ENCODE measurements at regions not wholly inside any gene's neighbourhood (a gene's known extent, or its start where the extent isn't known, plus 50 kb on each side); places are given as distances from the start of the nearest gene placed in this dataset.
"Not testable (repeated sequence)": the region's sequence is repeated elsewhere in the genome, so short reads cannot be mapped to it uniquely, and the experiment has no call there.

- not testable (repeated sequence) for H3K27ac Mint-ChIP-seq; H3K4me1 Mint-ChIP-seq (ENCODE audit: low read depth); H3K36me3 Mint-ChIP-seq (ENCODE audit: low read depth)
These were observed 203.2 kb downstream of the SNCAIP start for GRCh38 chr5:122515210-122515609.

DNA sequence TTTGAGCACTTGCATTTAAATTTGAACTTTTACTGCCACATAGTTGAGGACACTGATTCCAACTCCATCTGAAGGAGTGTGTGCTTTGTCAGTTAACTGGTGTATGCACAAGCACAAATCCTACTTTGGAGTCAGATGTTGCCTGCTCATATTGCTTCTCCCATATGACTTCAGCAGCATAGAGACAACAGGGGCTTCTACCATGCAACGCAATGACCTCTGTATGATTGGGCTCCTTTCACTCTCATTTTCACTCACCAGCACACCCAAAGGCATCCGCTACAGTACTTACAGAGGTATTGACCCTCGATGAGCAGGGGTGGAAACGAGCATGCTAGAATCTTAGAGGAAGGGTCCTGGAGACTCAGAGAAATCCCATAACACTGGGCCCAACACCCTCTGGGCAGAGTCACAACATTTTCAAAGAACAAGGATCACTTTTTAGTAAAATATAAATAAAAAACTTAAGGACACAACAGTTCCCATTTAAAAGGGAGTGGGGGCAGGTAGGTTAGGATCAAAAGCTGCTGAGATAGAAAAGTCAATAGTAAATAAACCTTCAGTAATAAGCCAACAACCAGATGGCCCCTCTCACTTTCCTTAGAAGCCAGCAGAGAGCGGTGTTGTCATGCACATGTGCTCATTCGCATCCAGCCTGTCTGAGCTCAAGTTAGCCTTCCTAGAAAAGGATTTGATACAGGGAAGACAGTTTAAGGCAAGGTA, 203.8 kb downstream of the SNCAIP start:
- Mint-ChIP-seq H3K36me3 (ENCODE audit: low read depth) (no peaks in the 10 kb centered on the region), H3K4me1 (ENCODE audit: low read depth) (no peaks in the 10 kb centered on the region), H3K9me3 (no peaks in the 10 kb centered on the region), H3K27ac (no peak overlapping the region), H3K4me3 (no peak overlapping the region), H3K27me3 (no peaks in the 10 kb centered on the region)

More at GRCh38 chr5:122515210-122515609, 203.2 kb downstream of the SNCAIP start:
- H3K9me3 Mint-ChIP-seq, H3K27me3 Mint-ChIP-seq, H3K4me3 Mint-ChIP-seq: not testable (repeated sequence)

- no peak overlapping the region for H3K4me3 Mint-ChIP-seq
- no peaks in the 10 kb centered on the region for H3K27me3 Mint-ChIP-seq
- no peaks in the 10 kb centered on the region for H3K4me1 Mint-ChIP-seq (ENCODE audit: low read depth)
- no peak overlapping the region for H3K27ac Mint-ChIP-seq
- no peaks in the 10 kb centered on the region for H3K9me3 Mint-ChIP-seq
- no peaks in the 10 kb centered on the region for H3K36me3 Mint-ChIP-seq (ENCODE audit: low read depth)
These were observed 204.4 kb downstream of the SNCAIP start for GRCh38 chr5:122516432-122516743.

GRCh38 chr5:122517091-122517490, 205.1 kb downstream of the SNCAIP start:
- Mint-ChIP-seq H3K36me3 (ENCODE audit: low read depth) (no peaks in the 10 kb centered on the region), H3K4me1 (ENCODE audit: low read depth) (no peaks in the 10 kb centered on the region), H3K27me3 (no peaks in the 10 kb centered on the region), H3K9me3 (no peaks in the 10 kb centered on the region), H3K4me3 (no peak overlapping the region), H3K27ac (no peak overlapping the region)

GRCh38 chr5:122523776-122524175, 211.7 kb downstream of the SNCAIP start:
- Mint-ChIP-seq H3K36me3 (ENCODE audit: low read depth) (no peaks in the 10 kb centered on the region), H3K9me3 (no peaks in the 10 kb centered on the region), H3K4me1 (ENCODE audit: low read depth) (no peaks in the 10 kb centered on the region), H3K27me3 (no peaks in the 10 kb centered on the region), H3K4me3 (no peak overlapping the region), H3K27ac (no peak overlapping the region)

GRCh38 chr5:122527547-122527946, 215.5 kb downstream of the SNCAIP start:
- Mint-ChIP-seq H3K4me3 (no peak overlapping the region), H3K4me1 (ENCODE audit: low read depth) (no peaks in the 10 kb centered on the region), H3K27me3 (peaks cover 11% of the 10 kb centered on the region), H3K27ac (no peak overlapping the region), H3K9me3 (no peaks in the 10 kb centered on the region), H3K36me3 (ENCODE audit: low read depth) (no peaks in the 10 kb centered on the region)

DNA sequence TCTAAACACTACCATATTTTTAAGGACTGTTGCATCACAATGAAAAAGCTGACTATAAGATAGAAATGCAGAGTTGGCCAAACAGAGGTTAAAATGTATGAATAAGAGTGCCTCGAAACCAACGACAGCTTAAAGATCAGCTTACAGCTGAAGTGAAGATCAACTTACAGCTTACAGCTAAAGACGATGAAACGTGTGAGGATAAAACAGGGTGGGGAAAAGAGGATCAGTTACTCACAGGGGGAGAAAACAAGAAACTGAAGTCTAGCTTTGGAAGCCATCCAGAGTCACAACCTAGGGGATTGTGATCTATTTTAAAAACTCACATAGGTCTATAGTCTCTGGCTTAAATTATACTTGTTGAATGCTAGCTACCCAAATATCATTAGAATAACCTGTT, 220.0 kb downstream of the SNCAIP start:
- Mint-ChIP-seq H3K4me1 (ENCODE audit: low read depth) (no peaks in the 10 kb centered on the region), H3K36me3 (ENCODE audit: low read depth) (no peaks in the 10 kb centered on the region), H3K27me3 (peaks cover 17% of the 10 kb centered on the region), H3K4me3 (no peak overlapping the region), H3K27ac (no peak overlapping the region), H3K9me3 (peaks cover 6% of the 10 kb centered on the region)

DNA sequence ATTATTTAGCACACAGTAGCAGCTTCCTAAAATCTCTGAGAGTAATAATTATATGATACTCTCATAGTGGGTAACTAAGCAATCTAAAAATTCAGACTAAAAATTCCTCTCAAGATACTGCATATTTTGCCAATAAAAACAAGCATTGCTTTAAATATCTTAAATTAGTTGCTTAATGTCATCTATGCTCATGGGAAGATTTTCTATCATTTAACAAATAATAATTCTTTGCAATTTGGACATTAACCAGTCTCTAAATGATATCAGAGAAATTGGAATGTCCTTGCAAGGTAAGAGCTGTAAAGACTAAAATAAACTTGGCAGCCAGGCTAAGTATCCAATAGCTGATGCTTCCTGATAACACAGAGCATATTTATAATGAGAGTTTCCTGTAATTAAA, 221.8 kb downstream of the SNCAIP start:
- H3K4me3 Mint-ChIP-seq, result no peak overlapping the region
- peaks cover 17% of the 10 kb centered on the region for H3K27me3 Mint-ChIP-seq
- H3K4me1 Mint-ChIP-seq (ENCODE audit: low read depth), result no peaks in the 10 kb centered on the region
- H3K9me3 Mint-ChIP-seq, result peaks cover 6% of the 10 kb centered on the region
- H3K36me3 Mint-ChIP-seq (ENCODE audit: low read depth), result no peaks in the 10 kb centered on the region
- no peak overlapping the region for H3K27ac Mint-ChIP-seq

GRCh38 chr5:122534829-122535228, 222.8 kb downstream of the SNCAIP start:
- Mint-ChIP-seq H3K4me1 (ENCODE audit: low read depth) (no peaks in the 10 kb centered on the region), H3K9me3 (peaks cover 6% of the 10 kb centered on the region), H3K27me3 (peaks cover 17% of the 10 kb centered on the region), H3K4me3 (no peak overlapping the region), H3K27ac (no peak overlapping the region), H3K36me3 (ENCODE audit: low read depth) (no peaks in the 10 kb centered on the region)

- Mint-ChIP-seq H3K4me1 (ENCODE audit: low read depth) (no peaks in the 10 kb centered on the region), H3K36me3 (ENCODE audit: low read depth) (no peaks in the 10 kb centered on the region), H3K27ac (no peak overlapping the region)
These were observed 229.4 kb downstream of the SNCAIP start for GRCh38 chr5:122541388-122541787.

DNA sequence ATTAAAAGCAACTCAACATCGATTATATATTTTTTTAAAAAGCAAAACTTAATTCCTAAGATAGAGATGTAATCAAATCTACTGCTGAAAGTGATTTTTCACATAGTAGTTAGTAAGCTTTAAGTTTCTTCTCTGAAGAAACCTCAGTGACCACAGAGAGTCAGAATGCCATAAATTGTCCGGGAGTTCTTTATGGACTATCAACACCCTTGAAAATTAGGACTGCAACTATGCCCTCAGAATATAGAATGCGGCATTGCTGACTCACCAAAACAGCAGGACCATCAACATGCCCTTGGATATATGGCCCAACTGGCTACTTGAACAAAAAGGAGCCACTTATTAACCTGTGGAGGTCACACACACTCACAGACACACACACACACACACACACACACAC, 228.9 kb upstream of the SNX2 start:
- Mint-ChIP-seq H3K4me1 (ENCODE audit: low read depth) (no peaks in the 10 kb centered on the region), H3K27me3 (peaks cover 9% of the 10 kb centered on the region), H3K4me3 (no peak overlapping the region), H3K36me3 (ENCODE audit: low read depth) (no peaks in the 10 kb centered on the region), H3K27ac (no peak overlapping the region), H3K9me3 (no peaks in the 10 kb centered on the region)

More at GRCh38 chr5:122541388-122541787, 229.4 kb downstream of the SNCAIP start:
- no peak overlapping the region for H3K4me3 Mint-ChIP-seq
- H3K27me3 Mint-ChIP-seq, result peaks cover 9% of the 10 kb centered on the region
- H3K9me3 Mint-ChIP-seq, result no peaks in the 10 kb centered on the region

GRCh38 chr5:122547219-122547618, 227.7 kb upstream of the SNX2 start:
- H3K4me3 Mint-ChIP-seq, result no peak overlapping the region
- H3K27ac Mint-ChIP-seq, result no peak overlapping the region
- peaks cover 4% of the 10 kb centered on the region for H3K27me3 Mint-ChIP-seq
- no peaks in the 10 kb centered on the region for H3K9me3 Mint-ChIP-seq
- H3K36me3 Mint-ChIP-seq (ENCODE audit: low read depth), result no peaks in the 10 kb centered on the region
- H3K4me1 Mint-ChIP-seq (ENCODE audit: low read depth), result no peaks in the 10 kb centered on the region

DNA sequence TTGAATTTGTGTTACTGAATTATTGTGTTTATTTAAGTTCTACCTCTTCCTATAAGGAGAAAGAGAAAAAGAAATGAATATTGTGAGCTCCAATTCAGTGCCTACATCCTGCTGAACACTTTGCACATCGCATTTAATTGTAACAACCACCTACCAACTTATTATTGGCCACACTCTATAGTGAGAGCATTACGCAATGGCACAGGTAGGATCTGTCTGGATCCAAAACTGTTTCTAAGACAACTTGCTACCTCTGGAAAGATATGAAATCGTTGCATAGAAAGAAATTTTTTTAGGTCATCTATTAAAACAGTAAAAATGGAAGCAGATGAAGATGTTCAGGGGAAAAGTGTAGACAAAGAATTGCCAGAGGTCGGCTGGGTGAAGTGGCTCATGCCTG, 227.2 kb upstream of the SNX2 start:
- Mint-ChIP-seq H3K9me3 (no peaks in the 10 kb centered on the region), H3K36me3 (ENCODE audit: low read depth) (no peaks in the 10 kb centered on the region)

DNA sequence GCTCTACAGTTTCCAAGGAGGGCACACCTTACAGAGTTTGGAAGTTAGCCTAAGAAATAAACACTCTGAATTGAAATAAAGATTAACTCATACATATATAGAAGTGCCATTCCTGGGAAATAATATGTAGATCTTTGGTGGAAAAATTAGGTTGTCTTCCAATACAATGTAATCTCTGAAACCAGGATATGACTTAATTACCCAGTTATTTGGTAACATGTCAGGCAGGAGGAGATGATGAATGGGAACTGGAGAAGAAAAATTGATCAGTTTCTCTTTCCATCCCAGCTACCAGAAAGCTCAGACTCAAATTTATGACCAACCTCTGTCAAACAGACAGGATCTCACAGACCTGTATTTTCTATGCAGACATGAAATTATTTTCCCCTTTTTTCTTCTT, 215.2 kb upstream of the SNX2 start:
- no peaks in the 10 kb centered on the region for H3K9me3 Mint-ChIP-seq
- H3K36me3 Mint-ChIP-seq (ENCODE audit: low read depth), result no peaks in the 10 kb centered on the region
- H3K27me3 Mint-ChIP-seq, result no peaks in the 10 kb centered on the region
- no peak overlapping the region for H3K27ac Mint-ChIP-seq
- H3K4me3 Mint-ChIP-seq, result no peak overlapping the region
- H3K4me1 Mint-ChIP-seq (ENCODE audit: low read depth), result no peaks in the 10 kb centered on the region

More for the DNA sequence above, 227.2 kb upstream of the SNX2 start:
- Mint-ChIP-seq H3K27me3 (no peaks in the 10 kb centered on the region), H3K4me3 (no peak overlapping the region), H3K4me1 (ENCODE audit: low read depth) (no peaks in the 10 kb centered on the region), H3K27ac (no peak overlapping the region)

GRCh38 chr5:122561209-122561608, 213.7 kb upstream of the SNX2 start:
- Mint-ChIP-seq H3K9me3 (no peaks in the 10 kb centered on the region), H3K4me3 (no peak overlapping the region), H3K36me3 (ENCODE audit: low read depth) (no peaks in the 10 kb centered on the region), H3K4me1 (ENCODE audit: low read depth) (no peaks in the 10 kb centered on the region), H3K27me3 (no peaks in the 10 kb centered on the region), H3K27ac (no peak overlapping the region)

DNA sequence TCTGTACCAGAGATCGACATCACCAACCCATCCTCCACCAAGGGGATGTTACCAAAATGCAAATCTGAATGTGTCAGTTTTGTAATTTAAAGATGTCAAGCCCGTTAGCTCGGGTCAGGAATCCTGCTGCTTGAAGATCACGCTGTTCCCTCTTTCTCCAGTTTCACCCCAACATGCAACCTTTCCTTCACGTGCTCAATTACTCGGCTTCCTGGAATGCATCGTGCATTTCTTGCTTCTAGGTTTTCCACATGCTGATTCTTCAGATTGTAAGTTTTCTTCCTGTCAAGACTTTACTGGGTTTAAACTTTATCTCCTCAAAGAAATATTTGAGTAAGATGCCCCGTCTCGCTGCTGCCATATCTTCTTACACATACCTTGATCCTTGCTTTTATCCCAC, 209.5 kb upstream of the SNX2 start:
- H3K9me3 Mint-ChIP-seq, result no peaks in the 10 kb centered on the region
- H3K27ac Mint-ChIP-seq, result no peak overlapping the region
- H3K4me3 Mint-ChIP-seq, result no peak overlapping the region
- H3K27me3 Mint-ChIP-seq, result peaks cover 6% of the 10 kb centered on the region
- H3K36me3 Mint-ChIP-seq (ENCODE audit: low read depth), result no peaks in the 10 kb centered on the region
- H3K4me1 Mint-ChIP-seq (ENCODE audit: low read depth), result no peaks in the 10 kb centered on the region
